Liver (tissue), 3 donors: ENCODE measurements at regions not wholly inside any gene's neighbourhood (a gene's known extent, or its start where the extent isn't known, plus 50 kb on each side); places are given as distances from the start of the nearest gene placed in this dataset.

Experiments
- EGR1 ChIP-seq, 2 donors: IDR thresholded peaks; 2 replicates each; pipeline ENCODE4 v1.6.1; 2016 to 2018; ENCODE audit warnings: antibody characterized with exemption in 2 of 2, low read depth in 2 of 2
- GABPA ChIP-seq, 2 donors: IDR thresholded peaks in 1 of 2; conservative IDR thresholded peaks in 1 of 2; 2 replicates each; pipeline ENCODE4 v1.6.1; 2016; ENCODE audit warnings: antibody characterized with exemption in 2 of 2, mild to moderate bottlenecking in 1 of 2, moderate library complexity in 1 of 2
- HNF4A ChIP-seq, 2 donors: conservative IDR thresholded peaks; 2 replicates each; pipeline ENCODE4 v1.6.1; 2016; ENCODE audit warnings: antibody characterized with exemption in 2 of 2, mild to moderate bottlenecking in 2 of 2
- TF ChIP-seq, protein P1 (sequence below): fragments of 150-350 bp; IDR thresholded peaks from 2 replicates; pipeline ENCODE4 v1.5.1; 2017; ENCODE audit warnings: improper control_type of control experiment, low read depth, low read length; ENCODE audit not compliant: missing input control
- TF ChIP-seq, protein P2 (sequence below): IDR thresholded peaks from 2 replicates; pipeline ENCODE4 v1.6.1; 2016; ENCODE audit warnings: antibody characterized with exemption, mild to moderate bottlenecking
- TF ChIP-seq, protein P3 (sequence below): IDR thresholded peaks from 2 replicates; pipeline ENCODE4 v1.6.1; 2016; ENCODE audit warnings: antibody characterized with exemption
- donor health status: healthy.
- donor health status: healthy.

DNA sequence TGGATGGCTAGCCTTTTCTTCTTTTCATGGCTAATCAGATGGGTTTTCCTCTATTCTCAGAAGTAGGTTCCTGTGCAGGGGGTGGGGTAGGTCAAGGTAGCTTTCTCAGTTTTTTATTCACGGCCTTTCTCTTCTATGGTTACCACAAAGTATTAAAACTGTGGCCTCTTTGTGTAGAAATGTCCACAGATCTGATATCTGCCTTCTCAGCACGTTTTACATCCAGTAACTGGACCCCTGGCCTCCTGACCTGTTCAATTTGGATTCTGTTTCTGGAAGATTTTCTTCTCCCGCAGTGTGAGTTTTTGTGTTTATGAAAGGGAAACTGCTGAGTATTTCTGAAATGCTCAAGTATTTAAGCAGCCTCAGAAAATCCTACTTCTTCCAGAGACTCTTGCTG is 688.5 kb downstream of the RAPGEF2 start:
- TF ChIP-seq, protein P1, sequence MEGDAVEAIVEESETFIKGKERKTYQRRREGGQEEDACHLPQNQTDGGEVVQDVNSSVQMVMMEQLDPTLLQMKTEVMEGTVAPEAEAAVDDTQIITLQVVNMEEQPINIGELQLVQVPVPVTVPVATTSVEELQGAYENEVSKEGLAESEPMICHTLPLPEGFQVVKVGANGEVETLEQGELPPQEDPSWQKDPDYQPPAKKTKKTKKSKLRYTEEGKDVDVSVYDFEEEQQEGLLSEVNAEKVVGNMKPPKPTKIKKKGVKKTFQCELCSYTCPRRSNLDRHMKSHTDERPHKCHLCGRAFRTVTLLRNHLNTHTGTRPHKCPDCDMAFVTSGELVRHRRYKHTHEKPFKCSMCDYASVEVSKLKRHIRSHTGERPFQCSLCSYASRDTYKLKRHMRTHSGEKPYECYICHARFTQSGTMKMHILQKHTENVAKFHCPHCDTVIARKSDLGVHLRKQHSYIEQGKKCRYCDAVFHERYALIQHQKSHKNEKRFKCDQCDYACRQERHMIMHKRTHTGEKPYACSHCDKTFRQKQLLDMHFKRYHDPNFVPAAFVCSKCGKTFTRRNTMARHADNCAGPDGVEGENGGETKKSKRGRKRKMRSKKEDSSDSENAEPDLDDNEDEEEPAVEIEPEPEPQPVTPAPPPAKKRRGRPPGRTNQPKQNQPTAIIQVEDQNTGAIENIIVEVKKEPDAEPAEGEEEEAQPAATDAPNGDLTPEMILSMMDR = no peak
- TF ChIP-seq HNF4A (conservative IDR thresholded peaks at IDR 0.05) (no peak), GABPA (IDR thresholded peaks at IDR 0.05 in 1 of 2, conservative IDR thresholded peaks at IDR 0.05 in 1 of 2) (no peak), EGR1 (IDR thresholded peaks at IDR 0.05; ENCODE audit: low read depth in 2 of 2) (no peak)
- TF ChIP-seq, protein P2, sequence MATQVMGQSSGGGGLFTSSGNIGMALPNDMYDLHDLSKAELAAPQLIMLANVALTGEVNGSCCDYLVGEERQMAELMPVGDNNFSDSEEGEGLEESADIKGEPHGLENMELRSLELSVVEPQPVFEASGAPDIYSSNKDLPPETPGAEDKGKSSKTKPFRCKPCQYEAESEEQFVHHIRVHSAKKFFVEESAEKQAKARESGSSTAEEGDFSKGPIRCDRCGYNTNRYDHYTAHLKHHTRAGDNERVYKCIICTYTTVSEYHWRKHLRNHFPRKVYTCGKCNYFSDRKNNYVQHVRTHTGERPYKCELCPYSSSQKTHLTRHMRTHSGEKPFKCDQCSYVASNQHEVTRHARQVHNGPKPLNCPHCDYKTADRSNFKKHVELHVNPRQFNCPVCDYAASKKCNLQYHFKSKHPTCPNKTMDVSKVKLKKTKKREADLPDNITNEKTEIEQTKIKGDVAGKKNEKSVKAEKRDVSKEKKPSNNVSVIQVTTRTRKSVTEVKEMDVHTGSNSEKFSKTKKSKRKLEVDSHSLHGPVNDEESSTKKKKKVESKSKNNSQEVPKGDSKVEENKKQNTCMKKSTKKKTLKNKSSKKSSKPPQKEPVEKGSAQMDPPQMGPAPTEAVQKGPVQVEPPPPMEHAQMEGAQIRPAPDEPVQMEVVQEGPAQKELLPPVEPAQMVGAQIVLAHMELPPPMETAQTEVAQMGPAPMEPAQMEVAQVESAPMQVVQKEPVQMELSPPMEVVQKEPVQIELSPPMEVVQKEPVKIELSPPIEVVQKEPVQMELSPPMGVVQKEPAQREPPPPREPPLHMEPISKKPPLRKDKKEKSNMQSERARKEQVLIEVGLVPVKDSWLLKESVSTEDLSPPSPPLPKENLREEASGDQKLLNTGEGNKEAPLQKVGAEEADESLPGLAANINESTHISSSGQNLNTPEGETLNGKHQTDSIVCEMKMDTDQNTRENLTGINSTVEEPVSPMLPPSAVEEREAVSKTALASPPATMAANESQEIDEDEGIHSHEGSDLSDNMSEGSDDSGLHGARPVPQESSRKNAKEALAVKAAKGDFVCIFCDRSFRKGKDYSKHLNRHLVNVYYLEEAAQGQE = no peak
- TF ChIP-seq, protein P3, sequence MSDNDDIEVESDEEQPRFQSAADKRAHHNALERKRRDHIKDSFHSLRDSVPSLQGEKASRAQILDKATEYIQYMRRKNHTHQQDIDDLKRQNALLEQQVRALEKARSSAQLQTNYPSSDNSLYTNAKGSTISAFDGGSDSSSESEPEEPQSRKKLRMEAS = no peak
